Type B pancreatic cell (in vitro differentiated cells): ENCODE measurements at regions not wholly inside any gene's neighbourhood (a gene's known extent, or its start where the extent isn't known, plus 50 kb on each side); places are given as distances from the start of the nearest gene placed in this dataset.

Experiments
- DNase-seq: peaks from one replicate; pipeline ENCODE4 v3.0.0; 2021; ENCODE audit warnings: mixed read lengths; ENCODE audit not compliant: unreplicated experiment; ENCODE audit errors: extremely low spot score
- H3K27ac Mint-ChIP-seq: 2 replicates; pipeline ENCODE4 v1.8.0; 2021; ENCODE audit warnings: mild to moderate bottlenecking, mixed read lengths
- H3K27me3 Mint-ChIP-seq: 2 replicates; pipeline ENCODE4 v1.8.0; 2021; ENCODE audit warnings: mixed read lengths
- H3K36me3 Mint-ChIP-seq: 2 replicates; pipeline ENCODE4 v1.8.0; 2021; ENCODE audit warnings: mixed read lengths
- H3K4me1 Mint-ChIP-seq: one replicate; pipeline ENCODE4 v1.8.0; 2021; ENCODE audit warnings: mixed read lengths; ENCODE audit not compliant: unreplicated experiment
- H3K4me3 Mint-ChIP-seq: 2 replicates; pipeline ENCODE4 v1.8.0; 2021; ENCODE audit warnings: mild to moderate bottlenecking, mixed read lengths
- H3K9me3 Mint-ChIP-seq: 2 replicates; pipeline ENCODE4 v1.8.0; 2021; ENCODE audit warnings: mixed read lengths
- TF ChIP-seq, protein P1 (sequence below): fragments of 200-600 bp; sonication (generic); conservative IDR thresholded peaks from 2 replicates; pipeline ENCODE4 v1.5.0; 2021; ENCODE audit warnings: antibody characterized with exemption, mild to moderate bottlenecking

- Mint-ChIP-seq H3K4me3 (no peak overlapping the region), H3K36me3 (no peaks in the 10 kb centered on the region), H3K27me3 (no peaks in the 10 kb centered on the region), H3K4me1 (no peaks in the 10 kb centered on the region), H3K27ac (no peak overlapping the region), H3K9me3 (no peaks in the 10 kb centered on the region)
- no peak for DNase-seq
- TF ChIP-seq, protein P1, sequence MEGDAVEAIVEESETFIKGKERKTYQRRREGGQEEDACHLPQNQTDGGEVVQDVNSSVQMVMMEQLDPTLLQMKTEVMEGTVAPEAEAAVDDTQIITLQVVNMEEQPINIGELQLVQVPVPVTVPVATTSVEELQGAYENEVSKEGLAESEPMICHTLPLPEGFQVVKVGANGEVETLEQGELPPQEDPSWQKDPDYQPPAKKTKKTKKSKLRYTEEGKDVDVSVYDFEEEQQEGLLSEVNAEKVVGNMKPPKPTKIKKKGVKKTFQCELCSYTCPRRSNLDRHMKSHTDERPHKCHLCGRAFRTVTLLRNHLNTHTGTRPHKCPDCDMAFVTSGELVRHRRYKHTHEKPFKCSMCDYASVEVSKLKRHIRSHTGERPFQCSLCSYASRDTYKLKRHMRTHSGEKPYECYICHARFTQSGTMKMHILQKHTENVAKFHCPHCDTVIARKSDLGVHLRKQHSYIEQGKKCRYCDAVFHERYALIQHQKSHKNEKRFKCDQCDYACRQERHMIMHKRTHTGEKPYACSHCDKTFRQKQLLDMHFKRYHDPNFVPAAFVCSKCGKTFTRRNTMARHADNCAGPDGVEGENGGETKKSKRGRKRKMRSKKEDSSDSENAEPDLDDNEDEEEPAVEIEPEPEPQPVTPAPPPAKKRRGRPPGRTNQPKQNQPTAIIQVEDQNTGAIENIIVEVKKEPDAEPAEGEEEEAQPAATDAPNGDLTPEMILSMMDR = no peak
These were observed 537.4 kb upstream of the RGS18 start for GRCh38 chr1:191620883-191621282.

DNA sequence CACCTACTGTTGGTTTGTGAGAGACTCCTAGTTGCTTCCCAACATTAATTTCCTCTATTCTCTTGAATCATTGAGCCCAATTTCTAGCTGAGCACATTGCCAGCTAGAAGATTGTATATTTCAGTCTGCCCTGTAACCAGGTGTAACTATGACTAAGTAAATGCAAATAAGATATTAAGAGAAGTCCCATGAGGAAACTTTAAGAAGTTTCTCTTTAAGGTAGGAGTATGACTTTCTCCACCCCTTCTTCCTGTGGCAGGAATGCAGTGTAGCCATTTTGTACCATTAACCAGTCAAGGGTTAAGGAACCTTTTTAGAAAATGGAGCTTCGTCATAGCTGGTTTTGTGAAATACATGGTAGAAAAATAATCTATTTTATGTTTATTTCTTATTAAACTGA, 534.2 kb upstream of the RGS18 start:
- no peaks in the 10 kb centered on the region for H3K27me3 Mint-ChIP-seq
- H3K4me1 Mint-ChIP-seq = no peaks in the 10 kb centered on the region

GRCh38 chr1:191629836-191630235, 528.4 kb upstream of the RGS18 start:
- Mint-ChIP-seq H3K36me3 (no peaks in the 10 kb centered on the region), H3K4me1 (no peaks in the 10 kb centered on the region), H3K9me3 (peaks cover 4% of the 10 kb centered on the region), H3K27me3 (no peaks in the 10 kb centered on the region), H3K27ac (no peak overlapping the region), H3K4me3 (no peak overlapping the region)
- TF ChIP-seq, protein P1 = no peak
- no peak for DNase-seq

More for the DNA sequence above, 534.2 kb upstream of the RGS18 start:
- H3K4me3 Mint-ChIP-seq = no peak overlapping the region
- DNase-seq = no peak
- no peak overlapping the region for H3K27ac Mint-ChIP-seq
- no peaks in the 10 kb centered on the region for H3K36me3 Mint-ChIP-seq
- H3K9me3 Mint-ChIP-seq = no peaks in the 10 kb centered on the region
- TF ChIP-seq, protein P1 = no peak

GRCh38 chr1:191634801-191635508, 523.3 kb upstream of the RGS18 start:
- no peaks in the 10 kb centered on the region for H3K36me3 Mint-ChIP-seq
- TF ChIP-seq, protein P1 = no peak
- H3K4me1 Mint-ChIP-seq = no peaks in the 10 kb centered on the region
- DNase-seq = no peak
- H3K4me3 Mint-ChIP-seq = no peak overlapping the region
- H3K27me3 Mint-ChIP-seq = no peaks in the 10 kb centered on the region
- H3K9me3 Mint-ChIP-seq = peaks cover 3% of the 10 kb centered on the region
- no peak overlapping the region for H3K27ac Mint-ChIP-seq

DNA sequence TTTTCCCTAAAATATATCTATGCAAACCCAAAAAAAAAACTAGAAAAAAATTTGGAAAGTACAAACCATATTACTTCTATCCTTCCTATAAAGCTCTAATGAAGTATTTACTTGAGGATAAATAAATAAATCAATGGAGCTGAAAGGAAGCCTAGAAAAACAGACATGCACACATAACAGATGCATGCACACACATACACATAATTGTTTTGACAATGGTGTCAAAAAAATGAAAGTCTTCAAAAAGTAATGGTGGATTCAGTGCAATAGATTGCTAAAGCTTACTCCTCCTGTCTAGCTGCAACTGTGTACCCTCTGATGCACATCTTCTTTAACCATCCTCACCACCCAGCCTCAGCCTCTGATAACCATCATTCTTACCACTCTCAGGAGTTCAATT, 521.9 kb upstream of the RGS18 start:
- no peak overlapping the region for H3K27ac Mint-ChIP-seq
- DNase-seq = no peak
- H3K4me1 Mint-ChIP-seq = no peaks in the 10 kb centered on the region
- H3K36me3 Mint-ChIP-seq = no peaks in the 10 kb centered on the region
- TF ChIP-seq, protein P1 = no peak
- H3K4me3 Mint-ChIP-seq = no peak overlapping the region
- no peaks in the 10 kb centered on the region for H3K27me3 Mint-ChIP-seq
- H3K9me3 Mint-ChIP-seq = no peaks in the 10 kb centered on the region
